OCI-M1 (cell line): ENCODE measurements at regions not wholly inside any gene's neighbourhood (a gene's known extent, or its start where the extent isn't known, plus 50 kb on each side); places are given as distances from the start of the nearest gene placed in this dataset.

ENCODE experiments used
- DNase-seq: peaks from one replicate; lab custom pipeline; 2025; lab: John Stamatoyannopoulos, UW

- DNase-seq, result no peak
Measured at GRCh38 chr2:212610872-212611425, 72.3 kb upstream of the ERBB4 start.

GRCh38 chr2:212609479-212609878, 70.9 kb upstream of the ERBB4 start:
- DNase-seq, result no peak

GRCh38 chr2:212607080-212607479, 68.5 kb upstream of the ERBB4 start:
- no peak for DNase-seq

GRCh38 chr2:212606232-212606631, 67.6 kb upstream of the ERBB4 start:
- DNase-seq, result no peak

- no peak for DNase-seq
Measured at GRCh38 chr2:212596688-212597087, 58.1 kb upstream of the ERBB4 start.

- DNase-seq, result no peak
Measured at GRCh38 chr2:212596276-212596675, 57.7 kb upstream of the ERBB4 start.

GRCh38 chr2:212595036-212595654, 56.5 kb upstream of the ERBB4 start:
- DNase-seq, result peak; percentile 49

- DNase-seq, result no peak
Measured at GRCh38 chr2:212592695-212593094, 54.1 kb upstream of the ERBB4 start.
